ENCODE measurements at regions not wholly inside any gene's neighbourhood (a gene's known extent, or its start where the extent isn't known, plus 50 kb on each side); places are given as distances from the start of the nearest gene placed in this dataset.

DNA sequence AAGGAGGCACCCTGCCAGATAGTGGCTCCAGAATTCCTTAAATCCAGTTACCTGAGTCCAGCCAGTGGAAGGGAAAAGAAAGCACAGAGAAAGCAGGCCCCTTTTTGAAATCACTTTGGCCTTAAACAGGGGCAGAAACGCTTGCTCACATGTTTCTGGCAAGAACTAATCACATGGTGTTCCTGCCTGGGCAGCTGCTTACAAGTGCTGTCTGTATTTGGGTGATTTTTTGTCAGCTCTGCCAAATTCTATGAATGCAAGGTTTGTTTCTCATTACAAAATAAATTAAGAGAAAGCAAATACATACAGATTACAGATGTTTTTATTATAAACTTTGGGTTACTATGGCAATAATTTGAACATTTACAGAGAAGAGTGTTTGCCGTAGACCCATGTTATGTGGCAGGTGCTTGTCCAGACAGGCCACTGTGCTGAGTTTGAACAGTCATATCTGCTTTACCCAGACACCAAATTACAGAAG is 1237.8 kb downstream of the SLITRK5 start:
- TF ChIP-seq, protein P1, sequence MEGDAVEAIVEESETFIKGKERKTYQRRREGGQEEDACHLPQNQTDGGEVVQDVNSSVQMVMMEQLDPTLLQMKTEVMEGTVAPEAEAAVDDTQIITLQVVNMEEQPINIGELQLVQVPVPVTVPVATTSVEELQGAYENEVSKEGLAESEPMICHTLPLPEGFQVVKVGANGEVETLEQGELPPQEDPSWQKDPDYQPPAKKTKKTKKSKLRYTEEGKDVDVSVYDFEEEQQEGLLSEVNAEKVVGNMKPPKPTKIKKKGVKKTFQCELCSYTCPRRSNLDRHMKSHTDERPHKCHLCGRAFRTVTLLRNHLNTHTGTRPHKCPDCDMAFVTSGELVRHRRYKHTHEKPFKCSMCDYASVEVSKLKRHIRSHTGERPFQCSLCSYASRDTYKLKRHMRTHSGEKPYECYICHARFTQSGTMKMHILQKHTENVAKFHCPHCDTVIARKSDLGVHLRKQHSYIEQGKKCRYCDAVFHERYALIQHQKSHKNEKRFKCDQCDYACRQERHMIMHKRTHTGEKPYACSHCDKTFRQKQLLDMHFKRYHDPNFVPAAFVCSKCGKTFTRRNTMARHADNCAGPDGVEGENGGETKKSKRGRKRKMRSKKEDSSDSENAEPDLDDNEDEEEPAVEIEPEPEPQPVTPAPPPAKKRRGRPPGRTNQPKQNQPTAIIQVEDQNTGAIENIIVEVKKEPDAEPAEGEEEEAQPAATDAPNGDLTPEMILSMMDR (IDR thresholded peaks at IDR 0.05; ENCODE audit: low read depth, low read length) = no peak
- TF ChIP-seq EZH2phosphoT487 (IDR thresholded peaks at IDR 0.05; ENCODE audit: low read depth) = no peak

Data from OCI-LY3 (cell line).